CD4-positive, alpha-beta memory T cell (primary cell): ENCODE measurements at regions not wholly inside any gene's neighbourhood (a gene's known extent, or its start where the extent isn't known, plus 50 kb on each side); places are given as distances from the start of the nearest gene placed in this dataset.

Source experiments
- CTCF ChIA-PET: fragments of 350-600 bp; sonication (Branson Sonifier 250); formaldehyde crosslinking; loops from one replicate; lab custom pipeline; 2021; ENCODE audit warnings: inconsistent platforms; ENCODE audit not compliant: partially characterized antibody; lab: Charles Lee
- POLR2A ChIA-PET: fragments of 350-600 bp; sonication (Branson Sonifier 250); formaldehyde crosslinking; loops from one replicate; lab custom pipeline; 2021; ENCODE audit not compliant: partially characterized antibody; lab: Charles Lee
- DNase-seq, 5 donors: peaks; one replicate each; pipeline versions ENCODE4 v3.0.0 to v3.0.0-alpha.2; 2020 to 2022; ENCODE audit warnings: mixed read lengths in 1 of 5
- H3K27ac ChIP-seq: one replicate; pipeline ENCODE4 v1.7.0; 2013; ENCODE audit warnings: low read depth, low read length
- H3K27me3 ChIP-seq: 2 replicates; pipeline ENCODE4 v1.7.0; 2013; ENCODE audit warnings: mild to moderate bottlenecking, low read length, moderate library complexity; ENCODE audit not compliant: insufficient read depth
- H3K36me3 ChIP-seq: 2 replicates; pipeline ENCODE4 v1.7.0; 2013; ENCODE audit warnings: mild to moderate bottlenecking, low read length, moderate library complexity; ENCODE audit not compliant: insufficient read depth
- H3K4me1 ChIP-seq: 2 replicates; pipeline ENCODE4 v1.7.0; 2013; ENCODE audit warnings: mild to moderate bottlenecking, low read length, moderate library complexity; ENCODE audit not compliant: insufficient read depth
- H3K4me3 ChIP-seq, 2 donors: one replicate each; pipeline ENCODE4 v1.7.0; 2013; ENCODE audit warnings: low read length in 2 of 2, mild to moderate bottlenecking in 1 of 2
- H3K9me3 ChIP-seq, 2 donors: one replicate each; pipeline ENCODE4 v1.7.0; 2013; ENCODE audit warnings: low read length in 2 of 2, control low read depth in 1 of 2; ENCODE audit not compliant: control insufficient read depth in 1 of 2
- H3K27ac Mint-ChIP-seq, 7 donors: one replicate each; pipeline ENCODE4 v1.8.0; 2020 to 2021; ENCODE audit warnings: mixed read lengths in 7 of 7, mild to moderate bottlenecking in 6 of 7, inconsistent platforms in 3 of 7, moderate library complexity in 3 of 7
- H3K27me3 Mint-ChIP-seq, 2 donors: one replicate each; pipeline ENCODE4 v1.8.0; 2020 to 2021; ENCODE audit warnings: mixed read lengths in 2 of 2
- H3K36me3 Mint-ChIP-seq, 2 donors: one replicate each; pipeline ENCODE4 v1.8.0; 2020 to 2021; ENCODE audit warnings: mixed read lengths in 2 of 2, inconsistent platforms in 1 of 2, mild to moderate bottlenecking in 1 of 2
- H3K4me1 Mint-ChIP-seq, 4 donors: one replicate each; pipeline ENCODE4 v1.8.0; 2020 to 2021; ENCODE audit warnings: mixed read lengths in 4 of 4, mild to moderate bottlenecking in 1 of 4
- H3K4me3 Mint-ChIP-seq, 8 donors: one replicate each; pipeline ENCODE4 v1.8.0; 2020 to 2021; ENCODE audit warnings: mixed read lengths in 8 of 8, mild to moderate bottlenecking in 7 of 8, moderate library complexity in 6 of 8, inconsistent platforms in 3 of 8
- H3K9me3 Mint-ChIP-seq, 8 donors: one replicate each; pipeline ENCODE4 v1.8.0; 2020 to 2021; ENCODE audit warnings: mixed read lengths in 8 of 8, mild to moderate bottlenecking in 5 of 8, inconsistent platforms in 3 of 8, moderate library complexity in 1 of 8
- intact Hi-C: fragments of 100-400 bp; cut with micrococcal nuclease; formaldehyde crosslinking; loops from one replicate; pipeline ENCODE4 v1.15.1; 2023

DNA sequence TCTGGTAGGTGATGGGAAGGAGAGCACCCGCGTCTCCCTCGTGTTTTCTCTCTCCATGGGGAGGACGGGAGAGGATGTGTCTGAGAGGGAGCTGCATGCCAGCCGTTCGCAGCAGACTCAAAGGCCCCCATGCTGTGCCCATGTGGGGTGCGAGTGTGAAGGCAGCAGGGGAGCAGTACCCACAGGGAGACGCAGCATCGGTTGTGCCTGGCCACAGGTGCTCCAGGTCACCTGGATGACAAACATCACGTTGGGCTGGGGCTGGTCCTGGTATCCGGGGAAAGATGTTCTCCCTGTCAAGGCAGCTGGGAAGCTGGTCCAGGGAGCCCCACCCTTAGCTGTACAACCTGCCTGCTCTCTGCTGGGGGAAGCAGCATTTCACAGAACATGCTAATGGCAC, 119.5 kb upstream of the SALL3 start:
- H3K27me3 Mint-ChIP-seq, result peaks cover 6% of the 10 kb centered on the region in 2 donors
- Histone ChIP-seq H3K4me3 (no peak overlapping the region), H3K9me3 (no peaks in the 10 kb centered on the region), H3K36me3 (no peaks in the 10 kb centered on the region), H3K27me3 (no peaks in the 10 kb centered on the region), H3K27ac (no peak overlapping the region), H3K4me1 (no peaks in the 10 kb centered on the region)
- CTCF ChIA-PET, result no interaction called here
- POLR2A ChIA-PET, result no interaction called here
- DNase-seq, result no peak
- intact Hi-C loops, result no loop called here
- no peak overlapping the region for H3K27ac Mint-ChIP-seq
- peaks cover 0 to under 1% (median 0%) of the 10 kb centered on the region in 8 donors for H3K9me3 Mint-ChIP-seq
- H3K4me3 Mint-ChIP-seq, result no peak overlapping the region
- no peaks in the 10 kb centered on the region for H3K4me1 Mint-ChIP-seq
- H3K36me3 Mint-ChIP-seq, result no peaks in the 10 kb centered on the region

DNA sequence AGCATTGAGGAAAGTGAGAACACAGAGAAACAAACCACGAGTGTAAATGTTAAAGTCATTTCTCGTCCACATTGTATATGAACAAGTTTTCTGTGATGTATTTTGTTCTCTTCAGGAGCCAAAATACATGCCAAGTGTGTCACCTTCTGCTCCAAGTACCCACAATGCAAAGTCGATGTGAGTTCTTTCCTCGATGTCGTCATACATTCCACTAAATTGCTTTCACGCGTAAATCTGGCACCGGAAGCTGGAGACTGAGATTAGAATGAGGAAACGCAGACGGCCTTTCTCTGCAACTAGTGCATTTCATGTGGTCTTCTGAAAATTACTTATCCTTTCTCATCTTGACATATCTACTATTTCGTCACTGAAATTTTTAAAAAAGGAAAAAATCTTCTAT, 118.5 kb upstream of the SALL3 start:
- H3K9me3 ChIP-seq, result no peaks in the 10 kb centered on the region
- DNase-seq, result no peak
- CTCF ChIA-PET, result no interaction called here
- H3K36me3 ChIP-seq, result no peaks in the 10 kb centered on the region
- Mint-ChIP-seq H3K27ac (no peak overlapping the region), H3K27me3 (peaks cover 6% of the 10 kb centered on the region in 2 donors), H3K36me3 (no peaks in the 10 kb centered on the region), H3K9me3 (no peaks in the 10 kb centered on the region), H3K4me3 (no peak overlapping the region), H3K4me1 (no peaks in the 10 kb centered on the region)
- H3K27me3 ChIP-seq, result no peaks in the 10 kb centered on the region
- no peak overlapping the region for H3K4me3 ChIP-seq
- no peak overlapping the region for H3K27ac ChIP-seq
- H3K4me1 ChIP-seq, result no peaks in the 10 kb centered on the region
- intact Hi-C loops, result no loop called here
- POLR2A ChIA-PET, result no interaction called here

DNA sequence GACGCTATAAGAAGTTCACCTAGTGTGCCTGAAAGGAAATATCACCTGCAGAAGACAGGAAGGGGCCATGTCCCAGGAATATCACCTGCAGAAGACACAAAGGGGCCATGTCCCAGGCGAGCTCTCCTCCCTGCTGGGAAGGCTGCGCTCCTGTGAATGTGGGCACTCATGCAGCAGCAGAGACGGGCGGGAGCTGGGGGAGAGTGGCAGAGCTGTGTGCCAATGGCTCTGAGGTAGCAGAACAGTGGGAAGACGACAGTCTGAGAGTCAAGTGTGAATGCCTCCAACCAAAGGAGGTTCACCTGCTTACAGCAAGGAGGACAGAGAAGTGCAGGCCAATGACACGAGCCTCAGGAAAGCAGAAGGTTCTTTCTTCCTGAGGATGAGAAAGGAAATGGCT, 117.9 kb upstream of the SALL3 start:
- H3K9me3 Mint-ChIP-seq, result no peaks in the 10 kb centered on the region
- Histone ChIP-seq H3K36me3 (no peaks in the 10 kb centered on the region), H3K4me1 (no peaks in the 10 kb centered on the region), H3K27ac (no peak overlapping the region), H3K9me3 (no peaks in the 10 kb centered on the region), H3K27me3 (no peaks in the 10 kb centered on the region), H3K4me3 (no peak overlapping the region)
- CTCF ChIA-PET, result no interaction called here
- H3K4me1 Mint-ChIP-seq, result no peaks in the 10 kb centered on the region
- H3K36me3 Mint-ChIP-seq, result no peaks in the 10 kb centered on the region
- peaks cover 6% of the 10 kb centered on the region in 2 donors for H3K27me3 Mint-ChIP-seq
- POLR2A ChIA-PET, result no interaction called here
- intact Hi-C loops, result no loop called here
- no peak for DNase-seq
- no peak overlapping the region for H3K4me3 Mint-ChIP-seq
- no peak overlapping the region for H3K27ac Mint-ChIP-seq

DNA sequence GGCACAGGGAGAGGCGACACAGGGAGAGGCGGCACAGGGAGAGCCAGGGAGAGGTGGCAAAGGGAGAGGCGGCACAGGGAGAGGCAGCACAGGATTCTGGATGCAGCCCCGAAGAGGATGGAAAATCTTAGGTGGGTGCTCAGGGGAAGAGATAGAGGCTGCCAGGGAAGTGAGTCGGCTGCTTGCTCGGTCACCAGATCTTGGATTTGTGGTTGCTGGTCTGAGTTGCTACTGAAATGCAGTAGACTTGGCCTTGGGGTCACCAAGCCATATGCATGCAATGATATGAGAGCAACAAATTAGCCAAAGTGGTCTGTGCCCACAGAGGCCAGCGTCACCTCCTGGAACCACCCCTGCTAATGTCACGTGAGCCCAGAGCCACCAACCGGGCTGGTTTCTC, 117.2 kb upstream of the SALL3 start:
- Histone ChIP-seq H3K36me3 (no peaks in the 10 kb centered on the region), H3K9me3 (no peaks in the 10 kb centered on the region), H3K27ac (no peak overlapping the region), H3K4me1 (no peaks in the 10 kb centered on the region), H3K27me3 (no peaks in the 10 kb centered on the region), H3K4me3 (no peak overlapping the region)
- H3K27me3 Mint-ChIP-seq, result peaks cover 6% of the 10 kb centered on the region in 2 donors
- CTCF ChIA-PET, result no interaction called here
- H3K9me3 Mint-ChIP-seq, result no peaks in the 10 kb centered on the region
- intact Hi-C loops, result no loop called here
- DNase-seq, result no peak
- POLR2A ChIA-PET, result no interaction called here
- no peaks in the 10 kb centered on the region for H3K36me3 Mint-ChIP-seq
- H3K4me3 Mint-ChIP-seq, result no peak overlapping the region
- H3K4me1 Mint-ChIP-seq, result no peaks in the 10 kb centered on the region
- H3K27ac Mint-ChIP-seq, result no peak overlapping the region

DNA sequence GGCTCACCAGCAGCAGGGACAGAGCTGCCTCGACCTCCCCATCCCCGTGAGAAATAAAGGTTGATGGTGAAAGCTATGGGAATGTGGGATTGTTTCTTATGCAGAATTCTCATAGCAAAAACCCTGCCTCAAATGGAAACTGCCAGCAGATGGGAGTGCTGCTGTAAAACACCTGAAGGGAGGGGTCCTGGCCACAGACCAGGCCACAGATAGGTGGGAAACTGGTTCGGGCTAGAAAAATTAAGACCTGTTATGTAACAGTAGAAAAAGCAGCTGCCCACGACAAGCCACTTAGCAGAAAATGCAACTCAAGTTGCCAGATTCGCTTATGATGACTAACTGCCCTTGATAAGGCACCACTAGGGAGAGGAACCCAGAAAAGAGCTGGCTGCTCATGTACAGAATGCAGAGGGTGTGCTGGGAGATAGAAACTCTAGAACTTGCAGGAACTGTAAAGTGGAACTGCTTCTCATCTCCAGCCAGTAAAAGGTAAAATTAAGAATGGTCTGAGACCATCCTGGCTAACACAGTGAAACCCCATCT, 114.5 kb upstream of the SALL3 start:
- no peaks in the 10 kb centered on the region for H3K36me3 Mint-ChIP-seq
- CTCF ChIA-PET, result no interaction called here

DNA sequence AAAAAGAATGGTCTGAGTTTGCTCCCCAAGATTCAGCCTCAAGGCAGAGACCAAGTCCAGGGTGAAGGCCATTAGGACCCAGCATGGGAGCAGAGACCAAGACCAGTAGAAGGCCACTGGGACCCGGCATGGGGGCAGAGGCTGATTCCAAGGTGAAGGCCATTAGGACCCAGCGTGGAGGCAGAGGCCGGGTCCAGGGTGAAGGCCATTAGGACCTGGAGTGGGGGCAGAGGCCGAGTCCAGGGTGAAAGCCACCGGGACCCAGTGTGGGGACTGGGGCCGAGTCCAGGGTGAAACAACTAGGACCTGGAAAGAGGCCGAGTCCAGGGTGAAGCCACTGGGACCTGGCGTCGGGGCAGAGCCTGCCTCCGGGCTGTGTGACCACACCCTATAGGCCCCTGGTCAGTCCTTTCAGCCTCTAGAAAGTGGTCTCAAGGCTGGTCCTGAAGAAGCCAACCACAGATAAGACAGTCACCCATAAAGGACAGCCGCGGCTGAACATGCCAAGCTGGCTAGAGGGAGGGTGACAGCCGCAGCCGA, 113.8 kb upstream of the SALL3 start:
- intact Hi-C loops, result no loop called here
- no peaks in the 10 kb centered on the region for H3K9me3 ChIP-seq
- CTCF ChIA-PET, result no interaction called here
- no peak overlapping the region for H3K4me3 ChIP-seq
- no peaks in the 10 kb centered on the region for H3K36me3 Mint-ChIP-seq
- H3K4me1 Mint-ChIP-seq, result no peaks in the 10 kb centered on the region
- H3K4me1 ChIP-seq, result no peaks in the 10 kb centered on the region
- no peaks in the 10 kb centered on the region for H3K36me3 ChIP-seq
- H3K27ac Mint-ChIP-seq, result no peak overlapping the region
- H3K27me3 Mint-ChIP-seq, result peaks cover 3% of the 10 kb centered on the region in 2 donors
- H3K4me3 Mint-ChIP-seq, result no peak overlapping the region
- POLR2A ChIA-PET, result no interaction called here
- H3K27me3 ChIP-seq, result no peaks in the 10 kb centered on the region
- H3K9me3 Mint-ChIP-seq, result no peaks in the 10 kb centered on the region
- no peak overlapping the region for H3K27ac ChIP-seq
- DNase-seq, result no peak

More for the DNA sequence above, 114.5 kb upstream of the SALL3 start:
- intact Hi-C loops, result no loop called here
- Mint-ChIP-seq H3K27me3 (peaks cover 4 to 5% of the 10 kb centered on the region in 2 donors), H3K27ac (no peak overlapping the region), H3K4me3 (no peak overlapping the region), H3K4me1 (no peaks in the 10 kb centered on the region), H3K9me3 (no peaks in the 10 kb centered on the region)
- Histone ChIP-seq H3K4me3 (no peak overlapping the region), H3K4me1 (no peaks in the 10 kb centered on the region), H3K27ac (no peak overlapping the region), H3K27me3 (no peaks in the 10 kb centered on the region), H3K9me3 (no peaks in the 10 kb centered on the region), H3K36me3 (no peaks in the 10 kb centered on the region)
- no peak for DNase-seq
- POLR2A ChIA-PET, result no interaction called here

DNA sequence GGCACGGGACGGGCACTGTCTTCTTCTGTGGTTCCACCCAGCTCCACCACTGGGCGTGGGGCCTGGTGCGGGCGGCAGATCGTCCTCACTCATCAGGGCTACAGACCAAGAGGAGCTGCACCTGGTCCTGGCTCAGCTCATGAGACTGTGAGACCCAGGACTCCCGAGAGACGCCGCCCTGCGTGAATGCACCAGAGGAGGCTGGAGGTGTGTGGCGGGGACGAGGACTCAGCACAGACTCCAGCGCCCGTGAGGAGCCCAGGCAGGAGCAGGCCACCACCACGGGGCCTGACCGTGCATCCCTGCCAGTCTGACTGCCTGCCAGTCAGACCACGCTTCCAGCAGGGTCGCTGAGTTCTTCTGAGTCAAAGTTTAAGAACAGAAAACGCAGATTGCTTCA, 112.5 kb upstream of the SALL3 start:
- H3K4me1 ChIP-seq, result no peaks in the 10 kb centered on the region
- no peaks in the 10 kb centered on the region for H3K9me3 Mint-ChIP-seq
- ChIA-PET CTCF (no interaction called here), POLR2A (no interaction called here)
- intact Hi-C loops, result no loop called here
- H3K4me1 Mint-ChIP-seq, result no peaks in the 10 kb centered on the region
- H3K27me3 ChIP-seq, result no peaks in the 10 kb centered on the region
- no peak overlapping the region for H3K4me3 ChIP-seq
- no peaks in the 10 kb centered on the region for H3K36me3 ChIP-seq
- no peak overlapping the region for H3K27ac Mint-ChIP-seq
- DNase-seq, result no peak
- H3K4me3 Mint-ChIP-seq, result no peak overlapping the region
- no peak overlapping the region for H3K27ac ChIP-seq
- no peaks in the 10 kb centered on the region for H3K9me3 ChIP-seq
- no peaks in the 10 kb centered on the region for H3K36me3 Mint-ChIP-seq
- peaks cover 3% of the 10 kb centered on the region in 2 donors for H3K27me3 Mint-ChIP-seq
